Activated T-cell treated with anti-CD3 and anti-CD28 coated beads, Interleukin-2, amount 50 U/mL, for 4 hours (primary cell): ENCODE measurements at regions not wholly inside any gene's neighbourhood (a gene's known extent, or its start where the extent isn't known, plus 50 kb on each side); places are given as distances from the start of the nearest gene placed in this dataset.
"Not testable (repeated sequence)": the region's sequence is repeated elsewhere in the genome, so short reads cannot be mapped to it uniquely, and the experiment has no call there.

Experiments used
- ATAC-seq, 2 donors: fragments of 200-7000 bp; cut with Tn5 transposase; one replicate each; pipeline ENCODE4 v1.10.0; 2021
- DNase-seq: peaks from one replicate; pipeline ENCODE4 v3.0.0-alpha.2; 2020
- H3K27me3 Mint-ChIP-seq: one replicate; pipeline ENCODE4 v1.8.0; 2021; ENCODE audit warnings: low read depth, mixed read lengths
- H3K36me3 Mint-ChIP-seq: one replicate; pipeline ENCODE4 v1.8.0; 2022; ENCODE audit warnings: mixed read lengths; ENCODE audit not compliant: insufficient read depth
- H3K4me1 Mint-ChIP-seq: one replicate; pipeline ENCODE4 v1.8.0; 2021; ENCODE audit warnings: low read depth, mixed read lengths
- H3K4me3 Mint-ChIP-seq: one replicate; pipeline ENCODE4 v1.8.0; 2021; ENCODE audit warnings: mild to moderate bottlenecking, moderate library complexity, mixed read lengths
- H3K9me3 Mint-ChIP-seq: one replicate; pipeline ENCODE4 v1.8.0; 2021; ENCODE audit warnings: mixed read lengths

DNA sequence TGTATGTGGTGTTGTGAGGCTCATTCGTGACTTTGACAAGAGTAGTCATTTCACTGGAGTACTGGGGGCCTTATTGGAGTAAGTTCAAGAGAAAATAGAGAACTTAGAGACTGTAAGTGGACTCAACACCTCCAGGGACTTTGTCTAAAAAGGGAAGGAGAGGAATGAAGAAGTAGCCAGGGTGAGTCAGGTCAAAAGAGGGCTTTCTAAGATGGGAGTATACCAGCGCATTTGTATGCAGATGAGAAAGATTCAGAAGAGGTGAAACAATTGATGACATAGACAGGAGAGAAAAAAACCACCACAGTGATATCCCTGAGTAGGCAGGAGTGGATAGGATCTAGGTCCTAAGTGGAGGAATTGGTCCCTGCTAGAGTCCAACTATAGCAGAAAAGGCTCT, 246.8 kb downstream of the IKZF2 start:
- no peaks in the 10 kb centered on the region for H3K27me3 Mint-ChIP-seq
- no peaks in the 10 kb centered on the region for H3K9me3 Mint-ChIP-seq
- H3K4me3 Mint-ChIP-seq, result no peak overlapping the region
- H3K36me3 Mint-ChIP-seq, result no peaks in the 10 kb centered on the region
- no peaks in the 10 kb centered on the region for H3K4me1 Mint-ChIP-seq
- no peak for ATAC-seq
- no peak for DNase-seq

DNA sequence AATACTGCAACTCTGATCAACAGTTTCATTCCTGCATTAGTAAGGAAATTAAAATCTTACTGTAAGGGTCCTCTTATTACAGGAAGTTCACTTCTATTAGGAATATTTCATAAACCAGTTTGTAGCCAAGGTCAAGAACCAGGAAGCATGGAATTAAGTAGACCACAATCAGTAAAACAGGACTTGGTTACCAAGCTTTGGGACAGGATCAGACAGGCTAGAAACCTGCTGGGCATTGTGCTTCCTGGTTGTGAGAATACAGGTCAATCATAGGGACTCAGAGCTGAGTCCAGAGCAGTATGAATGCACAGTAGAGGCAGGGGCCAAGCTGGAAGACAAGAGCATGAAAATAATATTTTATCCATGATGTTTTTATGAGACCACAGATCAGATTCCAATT, 248.0 kb downstream of the IKZF2 start:
- no peaks in the 10 kb centered on the region for H3K27me3 Mint-ChIP-seq
- H3K4me3 Mint-ChIP-seq, result no peak overlapping the region
- no peak for ATAC-seq
- DNase-seq, result no peak
- no peaks in the 10 kb centered on the region for H3K4me1 Mint-ChIP-seq
- no peaks in the 10 kb centered on the region for H3K9me3 Mint-ChIP-seq
- H3K36me3 Mint-ChIP-seq, result no peaks in the 10 kb centered on the region

DNA sequence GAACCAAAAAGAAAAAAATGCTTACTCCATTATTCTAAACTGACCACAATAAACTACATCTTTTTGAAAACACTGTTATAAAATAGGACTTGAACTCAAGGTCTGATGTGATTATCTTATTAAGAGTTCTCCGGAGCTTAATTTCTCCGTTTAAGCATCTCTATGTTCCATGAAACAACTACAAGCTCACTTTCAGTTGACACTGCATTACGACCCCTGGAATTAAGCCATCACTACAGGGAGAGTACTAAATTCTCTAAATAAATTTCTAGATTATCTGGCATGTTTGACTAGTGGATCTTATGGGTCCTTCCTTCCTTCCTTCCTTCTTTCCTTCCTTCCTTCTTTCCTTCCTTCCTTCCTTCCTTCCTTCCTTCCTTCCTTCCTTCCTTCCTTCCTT, 249.0 kb downstream of the IKZF2 start:
- Mint-ChIP-seq H3K36me3 (no peaks in the 10 kb centered on the region), H3K4me1 (no peaks in the 10 kb centered on the region), H3K4me3 (no peak overlapping the region), H3K27me3 (no peaks in the 10 kb centered on the region), H3K9me3 (no peaks in the 10 kb centered on the region)
- no peak for DNase-seq
- ATAC-seq, result no peak

DNA sequence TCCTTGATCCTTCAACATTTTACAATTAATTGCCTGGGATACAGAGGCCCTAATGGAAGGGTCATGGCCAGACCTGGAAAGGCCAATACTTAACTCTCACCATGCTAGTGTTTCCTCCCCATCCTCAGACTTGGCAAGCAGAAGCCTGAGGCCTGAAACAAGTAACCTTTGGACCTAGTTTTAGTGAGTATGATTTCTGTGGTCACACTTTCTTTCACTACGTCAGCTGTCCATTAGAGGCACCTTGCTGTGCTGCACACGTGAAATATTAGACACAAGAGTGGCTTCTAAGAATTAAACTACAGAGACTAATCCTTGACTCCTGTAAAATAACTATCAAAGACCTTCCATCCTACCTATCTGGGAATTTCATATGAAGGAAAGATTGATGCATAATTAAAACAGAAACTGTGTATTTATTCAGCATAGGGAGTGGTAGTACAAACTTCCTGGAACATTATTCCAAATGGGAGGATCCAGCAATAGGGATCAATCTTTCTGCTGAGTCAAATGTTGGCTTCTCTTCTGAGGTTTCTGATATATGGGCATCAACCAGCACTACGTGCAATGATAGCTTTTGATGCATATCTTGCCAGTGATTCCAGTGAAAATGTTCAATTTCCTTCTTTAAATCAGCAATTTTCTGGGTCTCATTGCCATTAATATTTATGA, 249.7 kb downstream of the IKZF2 start:
- no peak overlapping the region for H3K4me3 Mint-ChIP-seq
- H3K9me3 Mint-ChIP-seq, result no peaks in the 10 kb centered on the region
- no peaks in the 10 kb centered on the region for H3K4me1 Mint-ChIP-seq
- no peak for DNase-seq
- H3K27me3 Mint-ChIP-seq, result no peaks in the 10 kb centered on the region
- ATAC-seq, result no peak
- H3K36me3 Mint-ChIP-seq, result no peaks in the 10 kb centered on the region

DNA sequence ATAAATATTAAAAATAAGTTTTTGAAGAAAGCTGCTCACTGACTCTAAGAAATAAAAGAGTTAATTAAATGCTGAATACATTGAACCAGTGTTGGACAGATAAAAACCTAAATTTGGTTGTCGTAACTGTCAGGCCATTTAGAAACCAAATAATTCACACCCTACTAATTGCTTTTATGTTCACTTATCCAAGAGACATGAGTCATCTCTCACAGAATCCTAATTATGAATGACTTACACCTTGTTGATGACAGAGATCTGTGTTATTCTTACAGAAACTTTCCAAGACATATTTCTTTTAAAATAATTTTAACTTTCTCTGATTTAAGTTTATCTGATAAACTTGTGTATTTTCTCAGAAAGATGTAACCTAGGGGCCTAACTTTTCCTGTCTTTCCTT, 250.7 kb downstream of the IKZF2 start:
- DNase-seq (no peak), ATAC-seq (no peak)
- no peaks in the 10 kb centered on the region for H3K9me3 Mint-ChIP-seq
- no peak overlapping the region for H3K4me3 Mint-ChIP-seq
- H3K27me3 Mint-ChIP-seq, result no peaks in the 10 kb centered on the region
- H3K36me3 Mint-ChIP-seq, result no peaks in the 10 kb centered on the region
- no peaks in the 10 kb centered on the region for H3K4me1 Mint-ChIP-seq

DNA sequence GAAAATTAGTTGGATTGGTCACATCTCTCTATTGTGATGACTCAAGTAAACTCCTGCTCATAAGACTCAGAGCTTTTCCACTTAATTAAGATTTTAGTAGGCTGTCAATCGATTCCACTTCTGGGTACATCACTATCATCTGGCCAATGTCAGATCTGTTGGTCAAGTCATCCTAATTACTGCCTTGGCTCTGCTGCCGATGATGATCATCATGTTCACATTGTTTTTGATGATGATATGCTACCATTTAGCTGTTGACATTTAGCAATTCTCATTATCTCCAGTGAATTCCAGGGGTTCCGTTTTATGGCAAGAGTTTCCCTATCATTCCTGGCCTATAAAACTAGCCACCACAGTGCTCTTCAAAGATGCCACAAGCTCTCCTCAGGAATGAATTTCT, 253.4 kb downstream of the IKZF2 start:
- no peak for DNase-seq
- Mint-ChIP-seq H3K27me3 (no peaks in the 10 kb centered on the region), H3K36me3 (no peaks in the 10 kb centered on the region), H3K4me1 (no peaks in the 10 kb centered on the region), H3K4me3 (no peak overlapping the region), H3K9me3 (no peaks in the 10 kb centered on the region)
- ATAC-seq, result no peak

DNA sequence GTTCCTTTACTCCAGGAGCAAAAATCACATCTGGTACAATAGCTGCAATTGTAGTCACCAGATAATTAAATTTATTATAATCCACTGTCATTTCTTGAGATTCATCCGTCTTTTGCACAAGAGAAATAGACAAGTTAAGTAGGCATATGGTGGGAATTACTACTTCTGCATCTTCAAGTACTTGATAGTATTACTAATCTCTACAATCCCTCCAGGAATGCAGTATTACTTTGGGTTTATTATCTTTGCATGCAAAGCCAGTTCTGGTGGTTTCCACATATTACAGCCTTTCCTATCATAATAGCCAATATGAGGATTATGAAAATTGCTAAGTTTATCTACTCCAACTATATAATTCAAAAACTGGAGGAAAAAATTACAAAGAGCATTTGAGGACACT, 254.1 kb downstream of the IKZF2 start:
- H3K4me3 Mint-ChIP-seq, result no peak overlapping the region
- H3K4me1 Mint-ChIP-seq, result no peaks in the 10 kb centered on the region
- ATAC-seq, result no peak
- no peaks in the 10 kb centered on the region for H3K36me3 Mint-ChIP-seq
- H3K27me3 Mint-ChIP-seq, result no peaks in the 10 kb centered on the region
- H3K9me3 Mint-ChIP-seq, result no peaks in the 10 kb centered on the region
- DNase-seq, result no peak

DNA sequence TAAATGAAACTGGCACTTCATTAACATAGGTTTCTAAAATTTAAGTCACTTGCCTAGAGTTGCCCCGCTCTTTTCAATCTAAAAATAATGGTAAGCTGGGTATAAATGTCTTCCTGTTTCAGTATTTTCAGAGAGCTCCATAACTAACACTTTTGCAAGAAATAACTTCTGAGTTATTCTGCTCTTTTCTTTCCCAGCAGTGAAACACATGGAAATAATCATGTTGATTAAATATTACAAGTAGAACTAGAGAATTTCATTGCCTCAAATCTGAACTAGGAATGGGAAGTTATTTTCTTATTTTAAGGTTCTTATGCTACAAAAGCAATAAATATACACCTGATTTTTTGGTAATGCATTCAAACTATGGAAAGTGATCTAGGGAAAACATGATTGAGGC, 257.4 kb downstream of the IKZF2 start:
- Mint-ChIP-seq H3K4me3 (no peak overlapping the region), H3K9me3 (no peaks in the 10 kb centered on the region), H3K36me3 (no peaks in the 10 kb centered on the region), H3K27me3 (no peaks in the 10 kb centered on the region), H3K4me1 (no peaks in the 10 kb centered on the region)
- no peak for DNase-seq
- ATAC-seq, result no peak

DNA sequence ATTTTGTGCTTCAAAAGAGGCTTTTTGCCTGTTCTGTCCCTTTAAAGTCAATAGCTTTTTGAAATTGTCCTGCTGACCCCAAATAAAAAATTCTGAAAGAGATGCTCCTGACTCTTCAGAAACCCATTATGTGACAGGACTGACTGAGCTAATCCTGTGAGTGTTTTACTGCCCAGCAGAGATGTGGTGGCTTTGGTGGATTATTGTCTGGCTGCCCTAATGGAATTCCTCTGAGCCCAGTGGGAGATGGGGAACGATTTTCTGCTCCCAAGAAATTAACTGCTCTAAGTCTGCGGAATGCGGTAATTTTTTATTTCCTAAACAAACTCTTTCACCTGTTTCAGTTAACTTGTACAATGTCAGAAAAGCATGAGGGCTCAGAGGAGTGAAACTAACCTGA, 258.2 kb downstream of the IKZF2 start:
- H3K36me3 Mint-ChIP-seq, result no peaks in the 10 kb centered on the region
- H3K9me3 Mint-ChIP-seq, result no peaks in the 10 kb centered on the region
- no peak overlapping the region for H3K4me3 Mint-ChIP-seq
- H3K27me3 Mint-ChIP-seq, result no peaks in the 10 kb centered on the region
- ATAC-seq (no peak), DNase-seq (no peak)
- no peaks in the 10 kb centered on the region for H3K4me1 Mint-ChIP-seq

DNA sequence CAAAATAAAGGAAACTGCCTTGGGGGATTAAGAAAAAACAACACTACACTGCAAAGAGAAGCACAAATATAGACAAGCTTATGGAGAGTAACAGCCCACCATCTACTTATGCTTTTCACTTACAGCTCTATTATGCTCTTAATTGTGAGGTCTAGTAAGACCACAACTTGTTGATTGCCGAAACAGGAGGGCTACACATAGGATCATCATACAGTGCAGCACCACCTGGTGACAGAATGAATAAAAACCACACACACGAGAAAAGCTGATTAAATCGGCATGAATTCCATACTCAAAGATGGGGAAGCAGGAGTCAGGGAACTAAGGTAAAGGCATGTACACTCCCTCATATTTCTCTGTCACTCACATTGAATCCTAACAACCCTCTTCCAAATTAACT, 259.2 kb downstream of the IKZF2 start:
- ATAC-seq (no peak), DNase-seq (no peak)
- no peak overlapping the region for H3K4me3 Mint-ChIP-seq
- no peaks in the 10 kb centered on the region for H3K27me3 Mint-ChIP-seq
- no peaks in the 10 kb centered on the region for H3K4me1 Mint-ChIP-seq
- no peaks in the 10 kb centered on the region for H3K36me3 Mint-ChIP-seq
- H3K9me3 Mint-ChIP-seq, result no peaks in the 10 kb centered on the region

DNA sequence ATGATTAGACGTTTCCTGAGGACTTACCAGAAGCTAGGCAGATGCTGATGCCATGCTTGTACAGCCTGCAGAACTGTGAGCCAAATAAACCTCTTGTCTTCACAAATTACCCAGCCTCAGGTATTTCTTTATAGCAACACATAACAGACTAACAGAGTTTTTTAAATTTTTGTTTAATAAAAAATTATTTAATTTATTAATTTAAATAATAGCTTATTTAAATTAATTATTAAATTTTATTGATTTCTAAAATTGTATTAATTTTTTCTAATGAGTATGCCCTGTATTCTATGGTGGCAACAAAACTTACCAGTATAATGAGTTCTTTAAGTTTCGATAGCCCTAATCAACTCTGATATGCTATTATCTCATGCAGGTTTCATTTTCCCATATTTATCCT, 259.8 kb downstream of the IKZF2 start:
- H3K36me3 Mint-ChIP-seq, result no peaks in the 10 kb centered on the region
- H3K27me3 Mint-ChIP-seq, result no peaks in the 10 kb centered on the region
- ATAC-seq (no peak), DNase-seq (no peak)
- H3K4me3 Mint-ChIP-seq, result no peak overlapping the region
- H3K4me1 Mint-ChIP-seq, result no peaks in the 10 kb centered on the region
- peaks cover 2% of the 10 kb centered on the region for H3K9me3 Mint-ChIP-seq

DNA sequence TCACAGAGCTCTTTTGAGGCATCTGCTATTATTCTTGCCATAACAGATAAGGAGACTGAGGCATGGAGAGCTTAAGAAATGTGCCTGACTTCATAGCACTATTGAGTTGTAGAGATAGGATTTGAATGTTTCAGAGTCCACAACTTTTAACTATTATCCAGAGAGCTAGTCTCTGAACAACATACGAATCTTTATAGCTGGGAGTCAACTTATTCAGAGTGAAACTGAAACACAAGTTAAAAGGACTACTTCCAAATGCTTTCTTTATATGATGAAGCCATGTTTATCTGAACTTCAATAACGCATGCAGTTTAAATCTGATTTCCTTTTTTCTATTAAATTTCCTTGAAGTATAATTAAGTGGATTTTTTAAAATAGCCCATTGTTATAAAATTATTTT, 268.8 kb downstream of the IKZF2 start:
- Mint-ChIP-seq H3K4me1 (no peaks in the 10 kb centered on the region), H3K36me3 (peaks cover 6% of the 10 kb centered on the region), H3K27me3 (no peaks in the 10 kb centered on the region), H3K4me3 (no peak overlapping the region), H3K9me3 (peaks cover 21% of the 10 kb centered on the region)
- DNase-seq (no peak), ATAC-seq (no peak)

DNA sequence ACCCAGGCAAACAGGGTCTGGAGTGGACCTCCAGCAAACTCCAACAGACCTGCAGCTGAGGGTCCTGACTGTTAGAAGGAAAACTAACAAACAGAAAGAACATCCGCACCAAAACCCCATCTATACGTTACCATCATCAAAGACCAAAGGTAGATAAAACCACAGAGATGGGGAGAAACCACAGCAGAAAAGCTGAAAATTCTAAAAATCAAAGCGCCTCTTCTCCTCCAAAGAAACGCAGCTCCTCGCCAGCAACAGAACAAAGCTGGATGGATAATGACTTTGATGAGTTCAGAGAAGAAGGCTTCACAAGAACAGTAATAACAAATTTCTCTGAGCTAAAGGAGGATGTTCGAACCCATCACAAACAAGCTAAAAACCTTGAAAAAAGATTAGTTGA, 274.9 kb downstream of the IKZF2 start:
- not testable (repeated sequence) for H3K9me3 Mint-ChIP-seq, H3K4me1 Mint-ChIP-seq, H3K36me3 Mint-ChIP-seq, ATAC-seq, H3K27me3 Mint-ChIP-seq, DNase-seq, H3K4me3 Mint-ChIP-seq

DNA sequence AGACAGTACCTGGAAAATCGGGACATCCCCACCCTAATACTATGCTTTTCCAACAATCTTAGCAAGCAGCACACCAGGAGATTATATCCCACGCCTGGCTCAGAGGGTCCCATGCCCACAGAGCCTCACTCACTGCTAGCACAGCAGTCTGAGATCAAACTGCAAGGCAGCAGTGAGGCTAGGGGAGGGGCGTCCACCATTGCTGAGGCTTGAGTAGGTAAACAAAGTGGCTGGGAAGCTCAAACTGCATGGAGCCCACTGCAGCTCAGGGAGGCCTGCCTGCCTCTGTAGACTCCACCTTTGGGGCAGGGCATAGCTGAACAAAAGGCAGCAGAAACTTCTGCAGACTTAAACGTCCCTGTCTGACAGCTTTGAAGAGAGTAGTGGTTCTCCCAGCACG, 275.5 kb downstream of the IKZF2 start:
- not testable (repeated sequence) for ATAC-seq, H3K27me3 Mint-ChIP-seq, H3K9me3 Mint-ChIP-seq, DNase-seq, H3K4me3 Mint-ChIP-seq, H3K36me3 Mint-ChIP-seq, H3K4me1 Mint-ChIP-seq

DNA sequence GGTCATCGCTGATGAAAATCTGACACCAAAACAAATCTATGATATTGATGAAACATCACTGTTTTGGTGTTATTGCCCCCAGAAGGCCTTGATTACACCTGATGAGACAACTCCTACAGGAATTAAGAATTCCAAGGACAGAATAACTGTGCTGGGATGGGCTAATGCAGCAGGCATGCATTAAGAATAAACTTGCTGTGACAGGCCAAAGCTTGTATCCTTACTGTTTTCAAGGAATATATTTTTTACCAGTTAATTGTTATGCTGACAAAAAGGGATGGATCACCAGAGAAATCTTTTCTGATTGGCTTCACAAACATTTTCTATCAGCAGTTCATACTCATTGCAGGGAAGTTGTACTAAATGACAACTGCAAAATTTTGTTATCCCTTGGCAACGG, 278.2 kb downstream of the IKZF2 start:
- Mint-ChIP-seq H3K27me3 (no peaks in the 10 kb centered on the region), H3K9me3 (peaks cover 7% of the 10 kb centered on the region), H3K36me3 (no peaks in the 10 kb centered on the region), H3K4me3 (no peak overlapping the region), H3K4me1 (no peaks in the 10 kb centered on the region)
- ATAC-seq (no peak), DNase-seq (no peak)

DNA sequence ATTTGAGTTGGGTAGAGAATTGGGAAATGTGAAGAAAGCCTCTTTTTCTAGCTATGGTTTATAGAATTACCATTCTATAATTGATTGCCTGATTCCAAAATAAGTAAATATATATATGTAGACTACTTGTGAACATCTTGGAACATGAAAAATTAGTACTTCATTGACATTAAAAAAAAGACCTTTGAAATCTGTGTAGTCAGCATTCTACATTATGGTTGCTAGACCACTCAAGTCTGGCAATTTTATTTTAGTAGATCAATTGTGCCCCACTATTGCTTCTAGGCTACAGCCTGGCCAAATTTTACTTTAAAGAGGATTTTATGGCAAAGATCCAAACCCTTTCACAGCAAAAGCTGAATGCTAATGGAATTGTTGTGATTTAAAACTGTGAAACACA, 279.8 kb downstream of the IKZF2 start:
- no peak overlapping the region for H3K4me3 Mint-ChIP-seq
- no peaks in the 10 kb centered on the region for H3K27me3 Mint-ChIP-seq
- no peaks in the 10 kb centered on the region for H3K36me3 Mint-ChIP-seq
- H3K9me3 Mint-ChIP-seq, result peaks cover 11% of the 10 kb centered on the region
- H3K4me1 Mint-ChIP-seq, result no peaks in the 10 kb centered on the region
- DNase-seq (no peak), ATAC-seq (no peak)
